Spleen (tissue), 11 donors: ENCODE measurements at regions not wholly inside any gene's neighbourhood (a gene's known extent, or its start where the extent isn't known, plus 50 kb on each side); places are given as distances from the start of the nearest gene placed in this dataset.

Experiments
- DNase-seq: peaks from one replicate; pipeline ENCODE4 v3.0.0-alpha.2; 2020
- H3K27ac ChIP-seq, 8 donors: fragments of 200-600 bp; sonication (generic) in 7 of 8; 1 replicate in 4 of 8; 2 replicates in 4 of 8; pipeline versions ENCODE4 v1.5.0 to v1.8.0; 2016 to 2021; ENCODE audit warnings: inconsistent platforms in 4 of 8, mild to moderate bottlenecking in 4 of 8, moderate library complexity in 1 of 8
- H3K27me3 ChIP-seq, 7 donors: fragments of 200-600 bp; sonication (generic) in 6 of 7; replicated peaks in 1 of 7; 1 replicate in 4 of 7; 2 replicates in 3 of 7; pipeline versions ENCODE4 v1.5.0 to v1.8.0; 2016 to 2021; ENCODE audit warnings: inconsistent platforms in 3 of 7, mild to moderate bottlenecking in 1 of 7
- H3K36me3 ChIP-seq, 6 donors: fragments of 200-600 bp; sonication (generic) in 5 of 6; 1 replicate in 4 of 6; 2 replicates in 2 of 6; pipeline versions ENCODE4 v1.5.0 to v1.8.0; 2016 to 2021; ENCODE audit warnings: inconsistent platforms in 2 of 6
- H3K4me1 ChIP-seq, 6 donors: fragments of 200-600 bp; sonication (generic) in 5 of 6; 1 replicate in 3 of 6; 2 replicates in 3 of 6; pipeline versions ENCODE4 v1.5.0 to v1.8.0; 2016 to 2021; ENCODE audit warnings: inconsistent platforms in 3 of 6
- H3K4me3 ChIP-seq, 8 donors: fragments of 200-600 bp; sonication (generic) in 7 of 8; 1 replicate in 4 of 8; 2 replicates in 4 of 8; pipeline versions ENCODE4 v1.5.0 to v1.8.0; 2016 to 2021; ENCODE audit warnings: inconsistent platforms in 4 of 8, mild to moderate bottlenecking in 4 of 8, moderate library complexity in 2 of 8
- H3K9me3 ChIP-seq, 8 donors: fragments of 200-600 bp; sonication (generic) in 7 of 8; 1 replicate in 4 of 8; 2 replicates in 4 of 8; pipeline versions ENCODE4 v1.5.0 to v1.8.0; 2016 to 2021; ENCODE audit warnings: inconsistent platforms in 4 of 8
- CTCF ChIP-seq, 11 experiments: fragments of 200-600 bp in 7 of 11; fragments of 450-650 bp in 4 of 11; sonication (generic) in 4 of 11; IDR thresholded peaks in 8 of 11; conservative IDR thresholded peaks in 3 of 11; 1 replicate in 7 of 11; 2 replicates in 4 of 11; pipeline versions ENCODE4 v1.4.0 to v1.8.0; 2016 to 2021; ENCODE audit warnings: antibody characterized with exemption in 11 of 11, inconsistent platforms in 4 of 11, mild to moderate bottlenecking in 1 of 11
- POLR2A ChIP-seq, 3 donors: fragments of 450-650 bp; IDR thresholded peaks; one replicate each; pipeline ENCODE4 v1.5.1; 2017; ENCODE audit warnings: antibody characterized with exemption in 3 of 3, mild to moderate bottlenecking in 1 of 3
- POLR2AphosphoS5 ChIP-seq, 3 donors: sonication (generic); formaldehyde crosslinking; IDR thresholded peaks; one replicate each; pipeline ENCODE4 v1.5.1; 2017; ENCODE audit warnings: antibody characterized with exemption in 3 of 3
- WGBS, 5 donors: extraction: QIAGEN DNeasy Blood & Tissue Kit in 3 of 5; methylation state at CpG; one replicate each; pipeline versions ENCODE4 v1.1.5 to v1.1.7; 2013 to 2018; 5-methylcytosine and 5-hydroxymethylcytosine counted together
- intact Hi-C: fragments of 100-400 bp; cut with DNase I; formaldehyde crosslinking; loops from one replicate; pipeline ENCODE4 v1.15.0; 2023; ENCODE audit warnings: low total_unique reads
- donor health status: healthy with polysubstance abuse.
- donor health status: DM: no; HTN: no; CAD: no; lungs with moderate emphysema.
- donor health status: DM: no; HTN: no; CAD: no.
- donor health status: Bipolar disorder and iron deficiency.
- donor health status: healthy.
- donor health status: DM: no; HTN: no; CAD: no.
- donor health status: DM: yes; HTN: yes; CAD: no.

- Histone ChIP-seq H3K27ac (no peak overlapping the region), H3K9me3 (peaks cover 0 to 23% (median 5%) of the 10 kb centered on the region in 8 donors), H3K4me1 (no peaks in the 10 kb centered on the region), H3K27me3 (no peaks in the 10 kb centered on the region), H3K4me3 (no peak overlapping the region), H3K36me3 (no peaks in the 10 kb centered on the region)
- TF ChIP-seq CTCF (IDR thresholded peaks at IDR 0.05 in 8 of 11, conservative IDR thresholded peaks at IDR 0.05 in 3 of 11) (no peak), POLR2AphosphoS5 (IDR thresholded peaks at IDR 0.05) (no peak), POLR2A (IDR thresholded peaks at IDR 0.05) (no peak)
- DNase-seq: no peak
- intact Hi-C loops: no loop called here
- 73 to 91% (median 84%) methylated on average over 1 of the region's 1 CpG for WGBS, 5 donors
Measured at GRCh38 chr13:65036999-65037398, 2193.1 kb downstream of the PCDH9 start.

- Histone ChIP-seq H3K4me3 (no peak overlapping the region), H3K4me1 (no peaks in the 10 kb centered on the region), H3K27ac (no peak overlapping the region), H3K9me3 (peaks cover 0 to 31% (median 5%) of the 10 kb centered on the region in 8 donors), H3K27me3 (no peaks in the 10 kb centered on the region), H3K36me3 (no peaks in the 10 kb centered on the region)
- intact Hi-C loops: no loop called here
- DNase-seq: no peak
- no peak for TF ChIP-seq POLR2A (IDR thresholded peaks at IDR 0.05)
- no peak for TF ChIP-seq CTCF (IDR thresholded peaks at IDR 0.05 in 8 of 11, conservative IDR thresholded peaks at IDR 0.05 in 3 of 11)
- no peak for TF ChIP-seq POLR2AphosphoS5 (IDR thresholded peaks at IDR 0.05)
Measured at GRCh38 chr13:65035302-65035701, 2194.8 kb downstream of the PCDH9 start.

- H3K27me3 ChIP-seq: no peaks in the 10 kb centered on the region
- DNase-seq: no peak
- 90 to 96% (median 94%) methylated on average over 20 to 22 of the region's 22 CpGs for WGBS, 5 donors
- intact Hi-C loops: no loop called here
- TF ChIP-seq POLR2A (IDR thresholded peaks at IDR 0.05) (no peak), POLR2AphosphoS5 (IDR thresholded peaks at IDR 0.05) (no peak), CTCF (IDR thresholded peaks at IDR 0.05 in 8 of 11, conservative IDR thresholded peaks at IDR 0.05 in 3 of 11) (no peak)
- no peaks in the 10 kb centered on the region for H3K36me3 ChIP-seq
- H3K4me1 ChIP-seq: no peaks in the 10 kb centered on the region
- H3K27ac ChIP-seq: no peak overlapping the region
- H3K9me3 ChIP-seq: peaks cover 0 to 31% (median 5%) of the 10 kb centered on the region in 8 donors
- no peak overlapping the region for H3K4me3 ChIP-seq
Measured at GRCh38 chr13:65034266-65034665, 2195.9 kb downstream of the PCDH9 start.

DNA sequence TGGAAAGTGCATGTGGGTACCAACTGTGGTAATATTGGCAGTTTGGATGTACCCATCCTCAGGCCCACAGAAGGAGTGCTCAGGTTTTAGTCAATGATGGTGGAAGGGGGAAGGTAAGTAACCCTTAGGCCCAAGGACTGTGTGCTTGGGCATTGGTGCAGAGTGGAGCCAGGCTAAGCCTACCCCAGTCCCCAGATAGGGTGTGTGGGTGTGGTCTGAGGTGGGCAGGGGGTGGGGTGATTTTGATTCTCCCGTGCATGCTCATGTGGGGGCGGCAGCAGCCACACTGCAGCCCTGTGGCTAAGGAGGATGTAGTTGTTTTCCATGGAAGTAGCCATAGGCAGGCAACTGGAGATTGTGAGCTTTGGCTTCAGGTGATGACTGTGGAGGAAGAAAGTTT lies 2197.3 kb downstream of the PCDH9 start:
- WGBS, 5 donors: 68 to 91% (median 85%) methylated on average over 2 of the region's 2 CpGs
- Histone ChIP-seq H3K4me1 (no peaks in the 10 kb centered on the region), H3K9me3 (peaks cover 0 to 29% (median 5%) of the 10 kb centered on the region in 8 donors), H3K36me3 (no peaks in the 10 kb centered on the region), H3K4me3 (no peak overlapping the region), H3K27ac (no peak overlapping the region), H3K27me3 (no peaks in the 10 kb centered on the region)
- DNase-seq: no peak
- TF ChIP-seq POLR2AphosphoS5 (IDR thresholded peaks at IDR 0.05): no peak
- TF ChIP-seq CTCF (IDR thresholded peaks at IDR 0.05 in 8 of 11, conservative IDR thresholded peaks at IDR 0.05 in 3 of 11): no peak
- no peak for TF ChIP-seq POLR2A (IDR thresholded peaks at IDR 0.05)
- intact Hi-C loops: no loop called here
